Stomach smooth muscle (tissue), 2 donors: ENCODE measurements at regions not wholly inside any gene's neighbourhood (a gene's known extent, or its start where the extent isn't known, plus 50 kb on each side); places are given as distances from the start of the nearest gene placed in this dataset.
"Not testable (repeated sequence)": the region's sequence is repeated elsewhere in the genome, so short reads cannot be mapped to it uniquely, and the experiment has no call there.

ENCODE experiments used
- H3K27ac ChIP-seq: one replicate; pipeline ENCODE4 v1.7.0; 2013; ENCODE audit warnings: mild to moderate bottlenecking, low read length, inconsistent platforms
- H3K27me3 ChIP-seq, 2 donors: one replicate each; pipeline ENCODE4 v1.7.0; 2013; ENCODE audit warnings: low read length in 2 of 2; ENCODE audit not compliant: insufficient read depth in 2 of 2, control insufficient read depth in 1 of 2
- H3K36me3 ChIP-seq, 2 donors: one replicate each; pipeline ENCODE4 v1.7.0; 2013; ENCODE audit warnings: low read length in 2 of 2; ENCODE audit not compliant: control insufficient read depth in 2 of 2, insufficient read depth in 2 of 2
- H3K4me1 ChIP-seq: one replicate; pipeline ENCODE4 v1.7.0; 2013; ENCODE audit warnings: low read length; ENCODE audit not compliant: control insufficient read depth, insufficient read depth
- H3K4me3 ChIP-seq, 2 donors: one replicate each; pipeline ENCODE4 v1.7.0; 2013; ENCODE audit warnings: low read length in 2 of 2
- H3K9ac ChIP-seq, 2 donors: one replicate each; pipeline ENCODE4 v1.7.0; 2013; ENCODE audit warnings: low read length in 2 of 2, mild to moderate bottlenecking in 1 of 2
- H3K9me3 ChIP-seq, 2 donors: one replicate each; pipeline ENCODE4 v1.7.0; 2013; ENCODE audit warnings: low read length in 2 of 2; ENCODE audit not compliant: control insufficient read depth in 2 of 2
- donor health status: healthy.
- donor health status: Pancreatic carcinoma.

GRCh38 chr12:124207617-124208016, 87.3 kb upstream of the RFLNA start:
- Histone ChIP-seq H3K9me3 (peaks cover 10 to 16% of the 10 kb centered on the region in 2 donors), H3K27me3 (peaks cover 0 to 2% of the 10 kb centered on the region in 2 donors), H3K36me3 (no peaks in the 10 kb centered on the region), H3K4me1 (peaks cover 3% of the 10 kb centered on the region), H3K27ac (no peak overlapping the region), H3K9ac (no peak overlapping the region), H3K4me3 (no peak overlapping the region)

- H3K4me1 ChIP-seq: peaks cover 3% of the 10 kb centered on the region
Measured at GRCh38 chr12:124208489-124208888, 86.4 kb upstream of the RFLNA start.

GRCh38 chr12:124210991-124211577, 83.8 kb upstream of the RFLNA start:
- peaks cover 3% of the 10 kb centered on the region for H3K4me1 ChIP-seq
- peaks cover 16 to 20% of the 10 kb centered on the region in 2 donors for H3K9me3 ChIP-seq
- peaks cover 0 to 2% of the 10 kb centered on the region in 2 donors for H3K27me3 ChIP-seq
- no peaks in the 10 kb centered on the region for H3K36me3 ChIP-seq
- H3K9ac ChIP-seq: no peak overlapping the region
- no peak overlapping the region for H3K4me3 ChIP-seq
- H3K27ac ChIP-seq: no peak overlapping the region

More at GRCh38 chr12:124208489-124208888, 86.4 kb upstream of the RFLNA start:
- Histone ChIP-seq H3K9me3 (peaks cover 10 to 16% of the 10 kb centered on the region in 2 donors), H3K4me3 (no peak overlapping the region), H3K27ac (no peak overlapping the region), H3K9ac (no peak overlapping the region), H3K27me3 (peaks cover 0 to 2% of the 10 kb centered on the region in 2 donors), H3K36me3 (no peaks in the 10 kb centered on the region)

- no peak overlapping the region for H3K27ac ChIP-seq
Measured at GRCh38 chr12:124211753-124212152, 83.1 kb upstream of the RFLNA start.

GRCh38 chr12:124213666-124214347, 81.1 kb upstream of the RFLNA start:
- Histone ChIP-seq H3K4me3 (no peak overlapping the region), H3K27ac (no peak overlapping the region), H3K36me3 (no peaks in the 10 kb centered on the region), H3K4me1 (no peaks in the 10 kb centered on the region), H3K27me3 (peaks cover 0 to 2% of the 10 kb centered on the region in 2 donors), H3K9ac (no peak overlapping the region), H3K9me3 (peaks cover 14 to 20% of the 10 kb centered on the region in 2 donors)

More at GRCh38 chr12:124211753-124212152, 83.1 kb upstream of the RFLNA start:
- Histone ChIP-seq H3K4me1 (peaks cover 3% of the 10 kb centered on the region), H3K4me3 (no peak overlapping the region), H3K9me3 (peaks cover 16 to 20% of the 10 kb centered on the region in 2 donors), H3K27me3 (peaks cover 0 to 2% of the 10 kb centered on the region in 2 donors), H3K36me3 (no peaks in the 10 kb centered on the region), H3K9ac (no peak overlapping the region)

GRCh38 chr12:124214574-124214973, 80.3 kb upstream of the RFLNA start:
- no peaks in the 10 kb centered on the region for H3K36me3 ChIP-seq
- no peaks in the 10 kb centered on the region for H3K4me1 ChIP-seq
- H3K4me3 ChIP-seq: no peak overlapping the region
- no peak overlapping the region for H3K27ac ChIP-seq
- no peak overlapping the region for H3K9ac ChIP-seq
- H3K9me3 ChIP-seq: peaks cover 14 to 20% of the 10 kb centered on the region in 2 donors
- peaks cover 0 to 2% of the 10 kb centered on the region in 2 donors for H3K27me3 ChIP-seq

GRCh38 chr12:124216966-124217365, 77.9 kb upstream of the RFLNA start:
- Histone ChIP-seq H3K9me3 (peaks cover 10 to 11% of the 10 kb centered on the region in 2 donors), H3K4me1 (no peaks in the 10 kb centered on the region), H3K4me3 (no peak overlapping the region), H3K36me3 (no peaks in the 10 kb centered on the region), H3K9ac (no peak overlapping the region), H3K27ac (no peak overlapping the region), H3K27me3 (no peaks in the 10 kb centered on the region)

- Histone ChIP-seq H3K9me3 (peaks cover 10 to 11% of the 10 kb centered on the region in 2 donors), H3K27ac (no peak overlapping the region), H3K4me3 (no peak overlapping the region), H3K27me3 (no peaks in the 10 kb centered on the region), H3K36me3 (no peaks in the 10 kb centered on the region), H3K9ac (no peak overlapping the region), H3K4me1 (no peaks in the 10 kb centered on the region)
Measured at GRCh38 chr12:124217508-124218242, 77.2 kb upstream of the RFLNA start.

- peaks cover 10 to 11% of the 10 kb centered on the region in 2 donors for H3K9me3 ChIP-seq
- H3K27ac ChIP-seq: no peak overlapping the region
- H3K36me3 ChIP-seq: no peaks in the 10 kb centered on the region
- no peaks in the 10 kb centered on the region for H3K27me3 ChIP-seq
- no peaks in the 10 kb centered on the region for H3K4me1 ChIP-seq
- no peak overlapping the region for H3K4me3 ChIP-seq
- no peak overlapping the region for H3K9ac ChIP-seq
Measured at GRCh38 chr12:124218243-124218560, 76.7 kb upstream of the RFLNA start.

GRCh38 chr12:124218650-124219049, 76.2 kb upstream of the RFLNA start:
- H3K36me3 ChIP-seq, H3K4me1 ChIP-seq, H3K27ac ChIP-seq, H3K9ac ChIP-seq, H3K4me3 ChIP-seq, H3K27me3 ChIP-seq: not testable (repeated sequence)
- H3K9me3 ChIP-seq: peaks cover 10 to 11% of the 10 kb centered on the region in 2 donors
